Spinal cord (tissue), 10 donors: ENCODE measurements at regions not wholly inside any gene's neighbourhood (a gene's known extent, or its start where the extent isn't known, plus 50 kb on each side); places are given as distances from the start of the nearest gene placed in this dataset. TPM values are rescaled to one million over a fixed set of nuclear protein-coding genes. Genes with fewer than 3 reads are reported as not detected.
A peak's percentile ranks its signal among the peaks of the same experiment; 100 is the strongest.

ENCODE experiments used
- DNase-seq, 6 donors: peaks; one replicate each; pipeline versions ENCODE4 v3.0.0 to v3.0.0-alpha.2; 2013 to 2015; ENCODE audit warnings: low spot score in 6 of 6, low read depth in 4 of 6
- H3K27ac ChIP-seq: one replicate; pipeline ENCODE4 v1.5.1; 2013; ENCODE audit warnings: low read depth, low read length, control low read depth
- H3K27me3 ChIP-seq: one replicate; pipeline ENCODE4 v1.6.1; 2013; ENCODE audit warnings: low read length; ENCODE audit not compliant: control insufficient read depth, insufficient read depth
- H3K36me3 ChIP-seq: one replicate; pipeline ENCODE4 v1.6.1; 2013; ENCODE audit warnings: low read length; ENCODE audit not compliant: control insufficient read depth, insufficient read depth
- H3K4me1 ChIP-seq: one replicate; pipeline ENCODE4 v1.6.1; 2013; ENCODE audit warnings: low read length; ENCODE audit not compliant: control insufficient read depth, insufficient read depth
- H3K4me3 ChIP-seq: one replicate; pipeline ENCODE4 v1.5.1; 2013; ENCODE audit warnings: low read depth, low read length, control low read depth
- H3K9me3 ChIP-seq: one replicate; pipeline ENCODE4 v1.6.1; 2013; ENCODE audit warnings: low read length; ENCODE audit not compliant: control insufficient read depth, insufficient read depth
- WGBS: methylation state at CpG from one replicate; pipeline ENCODE4 v1.1.5; 2013; ENCODE audit warnings: missing lambda C conversion rate; ENCODE audit not compliant: insufficient coverage; 5-methylcytosine and 5-hydroxymethylcytosine counted together
- small RNA-seq: library from RNA; depleted of rRNA; stranded (forward); fragments of <200 nt; gene quantifications from one replicate; pipeline ENCODE3, GENCODE V24; 2014; ENCODE audit warnings: low replicate concordance
- donor health status: healthy.

- 37% methylated on average over 2 of the region's 2 CpGs for WGBS
Measured at GRCh38 chr5:74013222-74013621, 387.2 kb downstream of the ARHGEF28 start.

GRCh38 chr5:74009502-74009901, 383.5 kb downstream of the ARHGEF28 start:
- Histone ChIP-seq H3K27me3 (no peaks in the 10 kb centered on the region), H3K9me3 (peaks cover 2% of the 10 kb centered on the region), H3K36me3 (no peaks in the 10 kb centered on the region), H3K4me3 (no peak overlapping the region), H3K27ac (no peak overlapping the region), H3K4me1 (no peaks in the 10 kb centered on the region)
- DNase-seq, result no peak
- WGBS, result no CpG with 5 or more reads among the region's 1 CpG

More at GRCh38 chr5:74013222-74013621, 387.2 kb downstream of the ARHGEF28 start:
- no peaks in the 10 kb centered on the region for H3K36me3 ChIP-seq
- H3K4me1 ChIP-seq, result no peaks in the 10 kb centered on the region
- no peak overlapping the region for H3K4me3 ChIP-seq
- no peaks in the 10 kb centered on the region for H3K27me3 ChIP-seq
- no peak for DNase-seq
- H3K27ac ChIP-seq, result no peak overlapping the region
- H3K9me3 ChIP-seq, result no peaks in the 10 kb centered on the region

GRCh38 chr5:74007193-74007592, 381.2 kb downstream of the ARHGEF28 start:
- no CpG with 5 or more reads among the region's 1 CpG for WGBS
- no peaks in the 10 kb centered on the region for H3K27me3 ChIP-seq
- no peak for DNase-seq
- H3K27ac ChIP-seq, result no peak overlapping the region
- peaks cover 2% of the 10 kb centered on the region for H3K9me3 ChIP-seq
- no peaks in the 10 kb centered on the region for H3K36me3 ChIP-seq
- H3K4me1 ChIP-seq, result no peaks in the 10 kb centered on the region
- H3K4me3 ChIP-seq, result no peak overlapping the region

- H3K27me3 ChIP-seq, result no peaks in the 10 kb centered on the region
- no peaks in the 10 kb centered on the region for H3K9me3 ChIP-seq
- DNase-seq, result peak in 1 of 6 donors; percentile 61
- no peaks in the 10 kb centered on the region for H3K4me1 ChIP-seq
- H3K27ac ChIP-seq, result no peak overlapping the region
- H3K36me3 ChIP-seq, result no peaks in the 10 kb centered on the region
- no peak overlapping the region for H3K4me3 ChIP-seq
- no CpG with 5 or more reads among the region's 3 CpGs for WGBS
Measured at GRCh38 chr5:73999297-73999696, 373.3 kb downstream of the ARHGEF28 start.

- no CpG with 5 or more reads among the region's 4 CpGs for WGBS
- peak in 2 of 6 donors; percentile 59 to 63 for DNase-seq
- H3K27me3 ChIP-seq, result no peaks in the 10 kb centered on the region
- H3K4me3 ChIP-seq, result no peak overlapping the region
- no peaks in the 10 kb centered on the region for H3K9me3 ChIP-seq
- H3K4me1 ChIP-seq, result no peaks in the 10 kb centered on the region
- no peaks in the 10 kb centered on the region for H3K36me3 ChIP-seq
- peak overlapping the region; percentile 18 for H3K27ac ChIP-seq
Measured at GRCh38 chr5:73998489-73998888, 372.5 kb downstream of the ARHGEF28 start.

- H3K9me3 ChIP-seq, result no peaks in the 10 kb centered on the region
- H3K4me1 ChIP-seq, result no peaks in the 10 kb centered on the region
- H3K27ac ChIP-seq, result no peak overlapping the region
- H3K36me3 ChIP-seq, result no peaks in the 10 kb centered on the region
- no peak overlapping the region for H3K4me3 ChIP-seq
- DNase-seq, result no peak
- H3K27me3 ChIP-seq, result no peaks in the 10 kb centered on the region
Measured at GRCh38 chr5:73997960-73998359, 372.0 kb downstream of the ARHGEF28 start.

GRCh38 chr5:73996151-73996755, 370.3 kb downstream of the ARHGEF28 start:
- no peaks in the 10 kb centered on the region for H3K36me3 ChIP-seq
- no peak overlapping the region for H3K27ac ChIP-seq
- WGBS, result 57% methylated on average over 1 of the region's 2 CpGs
- H3K4me1 ChIP-seq, result no peaks in the 10 kb centered on the region
- DNase-seq, result peak in 1 of 6 donors; percentile 38
- no peak overlapping the region for H3K4me3 ChIP-seq
- H3K9me3 ChIP-seq, result no peaks in the 10 kb centered on the region
- H3K27me3 ChIP-seq, result no peaks in the 10 kb centered on the region

- Histone ChIP-seq H3K9me3 (no peaks in the 10 kb centered on the region), H3K27ac (no peak overlapping the region), H3K27me3 (no peaks in the 10 kb centered on the region), H3K36me3 (no peaks in the 10 kb centered on the region), H3K4me1 (no peaks in the 10 kb centered on the region), H3K4me3 (no peak overlapping the region)
- no peak for DNase-seq
- whole genome bisulfite sequencing, result no CpG with 5 or more reads among the region's 2 CpGs
Measured at GRCh38 chr5:73994963-73995362, 369.0 kb downstream of the ARHGEF28 start.

Small RNAs in the stretch of these regions (small RNA-seq; reads per million reads assigned to genes)
- not detected for gene RN7SL814P
